NCI-H510A treated with DMSO at 0.1 percent for 48 hours (cell line): ENCODE measurements at regions not wholly inside any gene's neighbourhood (a gene's known extent, or its start where the extent isn't known, plus 50 kb on each side); places are given as distances from the start of the nearest gene placed in this dataset.
"Not testable (repeated sequence)": the region's sequence is repeated elsewhere in the genome, so short reads cannot be mapped to it uniquely, and the experiment has no call there.

Experiments used
- DNase-seq: peaks from one replicate; lab custom pipeline; 2025; lab: John Stamatoyannopoulos, UW

GRCh38 chr6:3900744-3901336 lies 51.7 kb downstream of the FAM50B start:
- peak; percentile 8 for DNase-seq

GRCh38 chr6:3902871-3903648 lies 53.9 kb downstream of the FAM50B start:
- DNase-seq: no peak

GRCh38 chr6:3904518-3904917 lies 55.3 kb downstream of the FAM50B start:
- no peak for DNase-seq

GRCh38 chr6:3905945-3906845 lies 57.0 kb downstream of the FAM50B start:
- DNase-seq: no peak

GRCh38 chr6:3906846-3907151 lies 57.6 kb downstream of the FAM50B start:
- no peak for DNase-seq

- no peak for DNase-seq
Observed at GRCh38 chr6:3908223-3908622, 59.0 kb downstream of the FAM50B start.

- no peak for DNase-seq
Observed at GRCh38 chr6:3908961-3909360, 59.8 kb downstream of the FAM50B start.

- DNase-seq: no peak
Observed at GRCh38 chr6:3910106-3910663, 61.0 kb downstream of the FAM50B start.

GRCh38 chr6:3911130-3911529 lies 62.0 kb downstream of the FAM50B start:
- no peak for DNase-seq

- no peak for DNase-seq
Observed at GRCh38 chr6:3911614-3912336, 62.6 kb downstream of the FAM50B start.

- no peak for DNase-seq
Observed at GRCh38 chr6:3912361-3913076, 63.3 kb downstream of the FAM50B start.

GRCh38 chr6:3913077-3913957 lies 64.1 kb downstream of the FAM50B start:
- DNase-seq: no peak

GRCh38 chr6:3913958-3914337 lies 64.8 kb downstream of the FAM50B start:
- DNase-seq: no peak

GRCh38 chr6:3915076-3915791 lies 66.1 kb downstream of the FAM50B start:
- DNase-seq: no peak

- no peak for DNase-seq
Observed at GRCh38 chr6:3916211-3916610, 67.0 kb downstream of the FAM50B start.

- DNase-seq: not testable (repeated sequence)
Observed at GRCh38 chr6:3916749-3917148, 67.6 kb downstream of the FAM50B start.

- DNase-seq: peak; percentile 16
Observed at GRCh38 chr6:3918469-3918868, 69.3 kb downstream of the FAM50B start.

- DNase-seq: peak; percentile 48
Observed at GRCh38 chr6:3919130-3919628, 70.0 kb downstream of the FAM50B start.

GRCh38 chr6:3919849-3920248 lies 70.7 kb downstream of the FAM50B start:
- DNase-seq: no peak
